Pancreas (tissue), 10 donors: ENCODE measurements at regions not wholly inside any gene's neighbourhood (a gene's known extent, or its start where the extent isn't known, plus 50 kb on each side); places are given as distances from the start of the nearest gene placed in this dataset.
A peak's percentile ranks its signal among the peaks of the same experiment; 100 is the strongest.
"Not testable (repeated sequence)": the region's sequence is repeated elsewhere in the genome, so short reads cannot be mapped to it uniquely, and the experiment has no call there.

Experiments used
- ATAC-seq, 4 donors: fragments of 200-7000 bp; cut with Tn5 transposase; one replicate each; pipeline versions ENCODE4 v1.8.0 to v1.9.1; 2020; ENCODE audit warnings: mild to moderate bottlenecking in 4 of 4, moderate library complexity in 4 of 4
- DNase-seq, 6 donors: peaks; one replicate each; pipeline ENCODE4 v3.0.0-alpha.2; 2020
- FAIRE-seq: peaks from 2 replicates; lab custom pipeline; 2012; peaks lifted over from hg19 to GRCh38; lab: Jason Lieb, UNC
- H3K27ac ChIP-seq, 4 donors: fragments of 200-600 bp; sonication (generic); 1 replicate in 3 of 4; 2 replicates in 1 of 4; pipeline versions ENCODE4 v1.5.0 to v1.8.0; 2020
- H3K27me3 ChIP-seq, 4 donors: fragments of 200-600 bp; one replicate each; pipeline ENCODE4 v1.8.0; 2021
- H3K36me3 ChIP-seq, 3 donors: fragments of 200-600 bp; sonication (generic) in 1 of 3; one replicate each; pipeline versions ENCODE4 v1.5.0 to v1.8.0; 2020 to 2021
- H3K4me1 ChIP-seq, 3 donors: fragments of 200-600 bp; one replicate each; pipeline ENCODE4 v1.8.0; 2021
- H3K4me3 ChIP-seq, 4 donors: fragments of 200-600 bp; sonication (generic) in 2 of 4; one replicate each; pipeline versions ENCODE4 v1.5.0 to v1.8.0; 2020 to 2021
- H3K9me3 ChIP-seq, 4 donors: fragments of 200-600 bp; one replicate each; pipeline ENCODE4 v1.8.0; 2021
- WGBS, 2 donors: extraction: QIAGEN DNeasy Blood & Tissue Kit; methylation state at CpG; one replicate each; pipeline ENCODE4 v1.1.7; 2013; 5-methylcytosine and 5-hydroxymethylcytosine counted together
- intact Hi-C, 3 donors: fragments of 100-400 bp; cut with DNase I; formaldehyde crosslinking; loops; one replicate each; pipeline versions ENCODE4 v1.11.1 to v1.14.2; 2022
- donor health status: healthy with polysubstance abuse.
- donor health status: DM: no; HTN: no; CAD: no; lungs with moderate emphysema.
- donor health status: DM: no; HTN: no; CAD: no.
- donor health status: control.
- donor health status: control.
- donor health status: Bipolar disorder and iron deficiency.
- donor health status: DM: yes; HTN: yes; CAD: no.
- donor health status: DM: no; HTN: no; CAD: no.
- donor health status: DM: no; HTN: no; CAD: no.
- donor health status: DM: yes; HTN: yes; CAD: no.

GRCh38 chr22:12036802-12037201 is 3491.2 kb upstream of the OR11H1 start:
- H3K27ac ChIP-seq, H3K4me1 ChIP-seq, intact Hi-C loops, H3K9me3 ChIP-seq, FAIRE-seq, H3K4me3 ChIP-seq, ATAC-seq, H3K27me3 ChIP-seq, H3K36me3 ChIP-seq: not testable (repeated sequence)
- DNase-seq, result peak in 2 of 6 donors; percentile 13 to 32
- WGBS, 2 donors, result 27 to 37% methylated on average over 5 of the region's 5 CpGs
